DMS53 treated with DMSO at 0.1 percent for 48 hours (cell line): ENCODE measurements at regions not wholly inside any gene's neighbourhood (a gene's known extent, or its start where the extent isn't known, plus 50 kb on each side); places are given as distances from the start of the nearest gene placed in this dataset.

Experiments used
- DNase-seq: peaks from one replicate; lab custom pipeline; 2025; ENCODE audit not compliant: unreplicated experiment; lab: John Stamatoyannopoulos, UW

GRCh38 chr11:134783234-134783633, 371.2 kb upstream of the B3GAT1 start:
- DNase-seq, result no peak

- DNase-seq, result no peak
Measured at GRCh38 chr11:134781380-134781866, 369.4 kb upstream of the B3GAT1 start.

GRCh38 chr11:134780486-134781147, 368.6 kb upstream of the B3GAT1 start:
- DNase-seq, result no peak

- no peak for DNase-seq
Measured at GRCh38 chr11:134779179-134779578, 367.1 kb upstream of the B3GAT1 start.

GRCh38 chr11:134768463-134768862, 356.4 kb upstream of the B3GAT1 start:
- DNase-seq, result no peak

GRCh38 chr11:134765565-134765964, 353.5 kb upstream of the B3GAT1 start:
- no peak for DNase-seq

- no peak for DNase-seq
Measured at GRCh38 chr11:134764966-134765365, 352.9 kb upstream of the B3GAT1 start.

GRCh38 chr11:134764367-134764766, 352.3 kb upstream of the B3GAT1 start:
- DNase-seq, result no peak

- DNase-seq, result no peak
Measured at GRCh38 chr11:134763030-134763388, 351.0 kb upstream of the B3GAT1 start.

GRCh38 chr11:134762248-134763029, 350.4 kb upstream of the B3GAT1 start:
- no peak for DNase-seq

- DNase-seq, result no peak
Measured at GRCh38 chr11:134761926-134762247, 349.8 kb upstream of the B3GAT1 start.

GRCh38 chr11:134761386-134761785, 349.3 kb upstream of the B3GAT1 start:
- DNase-seq, result no peak

- DNase-seq, result no peak
Measured at GRCh38 chr11:134760957-134761356, 348.9 kb upstream of the B3GAT1 start.

- DNase-seq, result no peak
Measured at GRCh38 chr11:134760299-134760698, 348.3 kb upstream of the B3GAT1 start.

- DNase-seq, result no peak
Measured at GRCh38 chr11:134759855-134760254, 347.8 kb upstream of the B3GAT1 start.

GRCh38 chr11:134759274-134759673, 347.2 kb upstream of the B3GAT1 start:
- DNase-seq, result no peak

- DNase-seq, result no peak
Measured at GRCh38 chr11:134758342-134758931, 346.4 kb upstream of the B3GAT1 start.

- DNase-seq, result no peak
Measured at GRCh38 chr11:134757633-134758032, 345.6 kb upstream of the B3GAT1 start.

GRCh38 chr11:134756811-134757540, 344.9 kb upstream of the B3GAT1 start:
- no peak for DNase-seq

GRCh38 chr11:134755535-134755934, 343.5 kb upstream of the B3GAT1 start:
- no peak for DNase-seq

- DNase-seq, result no peak
Measured at GRCh38 chr11:134754521-134755198, 342.6 kb upstream of the B3GAT1 start.
